Breast epithelium (tissue), 3 donors: ENCODE measurements at regions not wholly inside any gene's neighbourhood (a gene's known extent, or its start where the extent isn't known, plus 50 kb on each side); places are given as distances from the start of the nearest gene placed in this dataset.

Source experiments
- CTCF ChIP-seq, 3 donors: fragments of 450-650 bp; IDR thresholded peaks; one replicate each; pipeline ENCODE4 v1.5.1; 2016 to 2017; ENCODE audit warnings: antibody characterized with exemption in 3 of 3, mild to moderate bottlenecking in 3 of 3, moderate library complexity in 3 of 3
- POLR2A ChIP-seq: fragments of 450-650 bp; IDR thresholded peaks from one replicate; pipeline ENCODE4 v1.6.1; 2016; ENCODE audit warnings: antibody characterized with exemption, mild to moderate bottlenecking, moderate library complexity

GRCh38 chr2:53217250-53217649 is 550.4 kb upstream of the CHAC2 start:
- no peak for TF ChIP-seq POLR2A
- no peak for TF ChIP-seq CTCF (IDR thresholded peaks at IDR 0.05)
